B cell (primary cell): ENCODE measurements at regions not wholly inside any gene's neighbourhood (a gene's known extent, or its start where the extent isn't known, plus 50 kb on each side); places are given as distances from the start of the nearest gene placed in this dataset.

Experiments
- CTCF ChIP-seq: fragments of 200-600 bp; IDR thresholded peaks from one replicate; pipeline ENCODE4 v1.8.0; 2022; ENCODE audit warnings: antibody characterized with exemption, mild to moderate bottlenecking
- EZH2 ChIP-seq: IDR thresholded peaks from 2 replicates; pipeline ENCODE4 v1.6.1; 2012; ENCODE audit warnings: borderline replicate concordance, low read depth, mild to moderate bottlenecking, moderate library complexity, low read length; ENCODE audit not compliant: insufficient read depth, poor library complexity, severe bottlenecking

GRCh38 chr6:15087186-15087589, 158.7 kb upstream of the JARID2 start:
- TF ChIP-seq CTCF: no peak
- no peak for TF ChIP-seq EZH2
